HCEC 1CT (cell line): ENCODE measurements at regions not wholly inside any gene's neighbourhood (a gene's known extent, or its start where the extent isn't known, plus 50 kb on each side); places are given as distances from the start of the nearest gene placed in this dataset.
"Not testable (repeated sequence)": the region's sequence is repeated elsewhere in the genome, so short reads cannot be mapped to it uniquely, and the experiment has no call there.

ENCODE experiments used
- DNase-seq: peaks from one replicate; pipeline ENCODE4 v3.0.0-alpha.2; 2017

- DNase-seq = no peak
These were observed 149.1 kb upstream of the PIK3R1 start for GRCh38 chr5:68066277-68066955.

- DNase-seq = not testable (repeated sequence)
These were observed 150.2 kb upstream of the PIK3R1 start for GRCh38 chr5:68065321-68065720.

DNA sequence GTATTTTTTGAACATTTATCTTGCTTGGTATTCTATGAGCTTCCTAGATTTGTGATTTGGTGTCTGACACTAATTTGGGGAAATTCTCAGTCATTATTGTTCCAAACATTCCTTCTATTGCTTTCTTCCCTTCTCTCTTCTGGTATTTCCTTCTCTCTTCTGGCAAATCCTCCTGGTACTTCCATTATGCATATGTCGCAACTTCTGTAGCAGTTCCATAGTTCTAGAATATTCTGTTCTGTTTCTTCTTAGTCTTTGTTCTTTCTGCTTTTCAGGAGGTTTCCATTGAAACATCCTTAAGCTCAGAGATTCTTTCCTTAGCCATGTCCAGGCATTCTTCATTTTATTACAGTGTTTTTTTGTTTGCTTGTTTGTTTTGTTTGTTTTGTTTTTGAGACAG lies 155.2 kb upstream of the PIK3R1 start:
- DNase-seq = no peak

GRCh38 chr5:68057191-68057590 lies 158.4 kb upstream of the PIK3R1 start:
- no peak for DNase-seq

GRCh38 chr5:68055686-68056085 lies 159.9 kb upstream of the PIK3R1 start:
- no peak for DNase-seq

- DNase-seq = no peak
These were observed 160.9 kb upstream of the PIK3R1 start for GRCh38 chr5:68054638-68055037.

GRCh38 chr5:68053202-68053601 lies 162.4 kb upstream of the PIK3R1 start:
- DNase-seq = peak; percentile 45

DNA sequence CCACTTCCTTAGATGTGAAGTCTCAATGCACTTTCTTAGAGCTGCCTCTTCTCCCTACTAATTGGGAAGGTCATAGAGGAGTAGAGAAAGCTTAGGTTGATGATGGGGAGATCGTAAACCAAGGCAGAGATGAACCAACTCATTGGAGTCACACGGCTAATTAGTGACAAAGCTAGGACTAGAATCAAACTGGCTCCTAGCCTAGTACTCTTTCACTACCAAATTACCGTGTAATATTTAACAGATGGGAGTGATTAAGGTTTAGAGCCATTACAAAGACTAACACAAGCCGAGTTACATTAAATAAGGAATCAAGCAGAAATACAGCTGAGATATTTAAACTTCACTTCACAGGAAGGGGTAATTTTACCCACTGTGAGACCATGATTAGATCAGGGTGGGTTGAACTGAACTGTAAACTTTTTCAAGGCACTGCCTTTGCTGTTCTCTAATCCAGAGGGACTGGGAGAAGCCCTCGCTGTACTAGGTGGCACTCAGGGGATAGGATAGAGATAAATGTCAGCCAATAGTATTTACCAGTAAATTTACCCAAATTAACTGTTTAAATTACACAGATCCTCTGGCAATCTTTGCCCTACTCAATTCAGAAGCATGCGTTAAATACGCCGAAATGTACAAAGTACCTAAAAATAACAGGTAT lies 166.4 kb upstream of the PIK3R1 start:
- DNase-seq = no peak

DNA sequence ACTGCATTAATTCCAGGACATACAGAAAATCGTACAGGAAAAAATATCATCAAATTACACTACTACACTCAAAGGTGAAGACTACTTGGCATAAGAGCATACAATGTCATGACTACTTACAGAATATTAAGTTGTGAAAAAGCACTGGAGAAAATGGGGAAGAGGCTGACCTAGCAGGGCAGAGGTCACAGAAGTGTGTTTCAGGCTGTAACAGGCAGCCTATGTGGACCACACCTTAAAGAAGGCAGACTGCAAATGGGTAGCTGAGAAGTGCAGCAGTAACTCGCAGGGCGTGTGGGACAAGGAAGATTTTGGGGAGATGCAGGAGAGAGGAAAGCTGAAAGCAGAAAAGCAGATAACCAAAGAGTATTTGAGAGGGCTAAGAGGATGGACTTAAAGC lies 167.0 kb upstream of the PIK3R1 start:
- no peak for DNase-seq

GRCh38 chr5:68048054-68048453 lies 167.5 kb upstream of the PIK3R1 start:
- not testable (repeated sequence) for DNase-seq

DNA sequence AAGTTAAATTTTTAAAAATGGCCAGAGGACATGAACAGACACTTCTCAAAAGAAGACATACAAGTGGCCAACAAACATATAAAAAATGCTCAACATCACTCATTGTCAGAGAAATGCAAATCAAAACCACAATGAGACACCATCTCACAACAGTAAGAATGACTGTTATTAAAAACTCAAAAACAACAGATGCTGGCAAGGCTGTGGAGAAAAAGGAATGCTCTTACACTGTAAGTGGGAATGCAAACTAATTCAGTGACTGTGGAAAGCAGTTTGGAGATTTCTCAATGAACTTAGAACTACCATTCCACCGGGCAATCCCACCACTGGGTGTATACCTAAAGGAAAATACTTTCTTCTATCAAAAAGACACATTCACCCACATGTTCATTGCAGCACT lies 168.5 kb upstream of the PIK3R1 start:
- peak; percentile 78 for DNase-seq

DNA sequence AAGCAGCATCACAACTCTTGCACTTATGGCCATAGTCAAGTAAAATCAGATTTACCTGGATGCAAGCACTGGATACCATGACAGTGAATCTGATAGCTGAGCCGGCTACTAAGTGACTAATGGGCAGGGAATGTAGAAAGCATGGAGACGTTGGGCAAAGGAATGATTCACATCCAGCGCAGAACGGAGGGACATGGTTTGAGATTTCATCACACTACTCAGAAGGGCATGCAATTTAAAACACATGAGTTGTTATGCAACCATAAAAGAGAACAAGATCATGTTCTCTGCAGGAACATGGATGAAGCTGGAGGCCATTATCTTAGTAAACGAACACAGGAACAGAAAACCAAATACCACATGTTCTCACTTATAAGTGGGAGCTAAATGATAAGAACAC lies 169.1 kb upstream of the PIK3R1 start:
- peak; percentile 99 for DNase-seq

DNA sequence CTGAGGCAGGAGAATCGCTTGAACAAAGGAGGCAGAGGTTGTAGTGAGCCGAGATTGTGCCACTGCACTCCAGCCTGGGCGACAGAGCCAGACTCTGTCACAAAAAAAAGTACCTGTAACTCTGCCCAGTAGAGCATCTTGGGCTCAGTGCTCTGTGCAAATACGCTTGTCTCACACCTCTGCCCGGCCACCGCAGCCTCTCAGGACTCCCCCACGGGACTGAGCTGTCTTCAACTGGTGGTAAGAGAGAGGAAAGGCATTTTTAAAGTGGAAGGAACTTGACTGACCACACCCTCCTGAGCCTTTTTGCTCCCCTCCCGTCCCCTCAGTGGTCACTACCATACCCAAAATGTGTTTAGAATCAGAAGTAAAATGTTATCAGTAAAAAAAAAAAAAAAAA lies 174.3 kb upstream of the PIK3R1 start:
- no peak for DNase-seq

- no peak for DNase-seq
These were observed 178.0 kb upstream of the PIK3R1 start for GRCh38 chr5:68037546-68037945.

GRCh38 chr5:68033961-68034571 lies 181.5 kb upstream of the PIK3R1 start:
- no peak for DNase-seq

- no peak for DNase-seq
These were observed 182.5 kb upstream of the PIK3R1 start for GRCh38 chr5:68033029-68033428.

- no peak for DNase-seq
These were observed 183.3 kb upstream of the PIK3R1 start for GRCh38 chr5:68032216-68032762.

- no peak for DNase-seq
These were observed 187.3 kb upstream of the PIK3R1 start for GRCh38 chr5:68028131-68028727.

- DNase-seq = peak; percentile 60
These were observed 188.0 kb upstream of the PIK3R1 start for GRCh38 chr5:68027519-68027918.

GRCh38 chr5:68026092-68026885 lies 189.3 kb upstream of the PIK3R1 start:
- no peak for DNase-seq

- no peak for DNase-seq
These were observed 191.1 kb upstream of the PIK3R1 start for GRCh38 chr5:68024426-68024825.

DNA sequence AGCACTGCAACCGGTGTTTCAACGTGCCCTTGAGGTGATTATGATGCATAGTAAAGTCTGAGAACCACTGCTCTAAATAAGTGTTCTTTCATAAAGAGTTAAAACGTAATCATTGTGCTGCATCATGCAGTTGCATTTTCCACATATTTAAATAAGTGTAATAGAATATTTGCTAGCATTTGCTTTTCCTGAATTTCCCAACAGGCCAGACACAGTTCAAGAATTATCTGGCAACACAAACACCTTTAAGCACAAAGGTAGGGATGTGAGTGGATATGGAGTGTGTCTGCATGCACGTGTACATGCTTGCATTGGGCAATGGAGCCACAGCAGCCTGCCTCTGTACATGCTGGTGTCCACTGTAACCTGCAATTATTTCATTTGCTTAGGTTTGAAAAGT lies 193.6 kb upstream of the PIK3R1 start:
- DNase-seq = no peak

GRCh38 chr5:68021227-68021626 lies 194.3 kb upstream of the PIK3R1 start:
- no peak for DNase-seq
